Islet precursor cell (in vitro differentiated cells): ENCODE measurements at regions not wholly inside any gene's neighbourhood (a gene's known extent, or its start where the extent isn't known, plus 50 kb on each side); places are given as distances from the start of the nearest gene placed in this dataset.

ENCODE experiments used
- DNase-seq: peaks from one replicate; pipeline ENCODE4 v3.0.0-alpha.2; 2018

- no peak for DNase-seq
These were observed 1198.9 kb upstream of the PCDH7 start for GRCh38 chr4:29521281-29521680.

GRCh38 chr4:29536745-29537144 is 1183.4 kb upstream of the PCDH7 start:
- DNase-seq = no peak

- DNase-seq = no peak
These were observed 1181.1 kb upstream of the PCDH7 start for GRCh38 chr4:29538889-29539646.

- no peak for DNase-seq
These were observed 1179.6 kb upstream of the PCDH7 start for GRCh38 chr4:29540439-29541102.

- no peak for DNase-seq
These were observed 1178.4 kb upstream of the PCDH7 start for GRCh38 chr4:29541757-29542156.

- DNase-seq = no peak
These were observed 1170.8 kb upstream of the PCDH7 start for GRCh38 chr4:29549342-29549741.

- no peak for DNase-seq
These were observed 1168.3 kb upstream of the PCDH7 start for GRCh38 chr4:29551821-29552220.

- DNase-seq = no peak
These were observed 1166.3 kb upstream of the PCDH7 start for GRCh38 chr4:29553846-29554245.

- DNase-seq = no peak
These were observed 1161.4 kb upstream of the PCDH7 start for GRCh38 chr4:29558789-29559188.

- DNase-seq = no peak
These were observed 1160.9 kb upstream of the PCDH7 start for GRCh38 chr4:29559286-29559685.

GRCh38 chr4:29560452-29560851 is 1159.7 kb upstream of the PCDH7 start:
- DNase-seq = no peak

GRCh38 chr4:29565256-29565655 is 1154.9 kb upstream of the PCDH7 start:
- no peak for DNase-seq

GRCh38 chr4:29566371-29566770 is 1153.8 kb upstream of the PCDH7 start:
- no peak for DNase-seq

GRCh38 chr4:29571322-29571721 is 1148.8 kb upstream of the PCDH7 start:
- no peak for DNase-seq

GRCh38 chr4:29578329-29578728 is 1141.8 kb upstream of the PCDH7 start:
- no peak for DNase-seq

GRCh38 chr4:29581457-29581856 is 1138.7 kb upstream of the PCDH7 start:
- DNase-seq = no peak

- no peak for DNase-seq
These were observed 1131.6 kb upstream of the PCDH7 start for GRCh38 chr4:29588617-29589016.

GRCh38 chr4:29596228-29596627 is 1123.9 kb upstream of the PCDH7 start:
- DNase-seq = no peak

GRCh38 chr4:29619168-29619567 is 1101.0 kb upstream of the PCDH7 start:
- DNase-seq = no peak

GRCh38 chr4:29632199-29632598 is 1088.0 kb upstream of the PCDH7 start:
- DNase-seq = no peak

GRCh38 chr4:29636961-29637360 is 1083.2 kb upstream of the PCDH7 start:
- no peak for DNase-seq

- DNase-seq = no peak
These were observed 1066.9 kb upstream of the PCDH7 start for GRCh38 chr4:29653221-29653620.

GRCh38 chr4:29680644-29681043 is 1039.5 kb upstream of the PCDH7 start:
- no peak for DNase-seq

GRCh38 chr4:29704059-29704458 is 1016.1 kb upstream of the PCDH7 start:
- DNase-seq = no peak

- peak; percentile 54 for DNase-seq
These were observed 1011.7 kb upstream of the PCDH7 start for GRCh38 chr4:29708473-29708872.
